ENCODE measurements at regions not wholly inside any gene's neighbourhood (a gene's known extent, or its start where the extent isn't known, plus 50 kb on each side); places are given as distances from the start of the nearest gene placed in this dataset.

- TF ChIP-seq RARB (CRISPR knock-in tag; IDR thresholded peaks at IDR 0.05) = no peak
- TF ChIP-seq CSRNP3 (CRISPR knock-in tag; IDR thresholded peaks at IDR 0.05) = no peak
- TF ChIP-seq CREB5 (CRISPR knock-in tag; IDR thresholded peaks at IDR 0.05; ENCODE audit: low read depth) = no peak
- TF ChIP-seq BACH2 (CRISPR knock-in tag; IDR thresholded peaks at IDR 0.05; ENCODE audit: borderline replicate concordance) = no peak
- TF ChIP-seq PATZ1 (CRISPR knock-in tag; IDR thresholded peaks at IDR 0.05; ENCODE audit: borderline replicate concordance) = no peak
- TF ChIP-seq ESRRG (CRISPR knock-in tag; IDR thresholded peaks at IDR 0.05) = no peak
- no peak for TF ChIP-seq ZFP3 (CRISPR knock-in tag; IDR thresholded peaks at IDR 0.05)
Measured at GRCh38 chr5:67476531-67476930, 279.9 kb upstream of the CD180 start.

Data from SK-N-SH treated with all-trans-retinoic acid at 6 μM for 48 hours (cell line).